ENCODE measurements at regions not wholly inside any gene's neighbourhood (a gene's known extent, or its start where the extent isn't known, plus 50 kb on each side); places are given as distances from the start of the nearest gene placed in this dataset.

DNA sequence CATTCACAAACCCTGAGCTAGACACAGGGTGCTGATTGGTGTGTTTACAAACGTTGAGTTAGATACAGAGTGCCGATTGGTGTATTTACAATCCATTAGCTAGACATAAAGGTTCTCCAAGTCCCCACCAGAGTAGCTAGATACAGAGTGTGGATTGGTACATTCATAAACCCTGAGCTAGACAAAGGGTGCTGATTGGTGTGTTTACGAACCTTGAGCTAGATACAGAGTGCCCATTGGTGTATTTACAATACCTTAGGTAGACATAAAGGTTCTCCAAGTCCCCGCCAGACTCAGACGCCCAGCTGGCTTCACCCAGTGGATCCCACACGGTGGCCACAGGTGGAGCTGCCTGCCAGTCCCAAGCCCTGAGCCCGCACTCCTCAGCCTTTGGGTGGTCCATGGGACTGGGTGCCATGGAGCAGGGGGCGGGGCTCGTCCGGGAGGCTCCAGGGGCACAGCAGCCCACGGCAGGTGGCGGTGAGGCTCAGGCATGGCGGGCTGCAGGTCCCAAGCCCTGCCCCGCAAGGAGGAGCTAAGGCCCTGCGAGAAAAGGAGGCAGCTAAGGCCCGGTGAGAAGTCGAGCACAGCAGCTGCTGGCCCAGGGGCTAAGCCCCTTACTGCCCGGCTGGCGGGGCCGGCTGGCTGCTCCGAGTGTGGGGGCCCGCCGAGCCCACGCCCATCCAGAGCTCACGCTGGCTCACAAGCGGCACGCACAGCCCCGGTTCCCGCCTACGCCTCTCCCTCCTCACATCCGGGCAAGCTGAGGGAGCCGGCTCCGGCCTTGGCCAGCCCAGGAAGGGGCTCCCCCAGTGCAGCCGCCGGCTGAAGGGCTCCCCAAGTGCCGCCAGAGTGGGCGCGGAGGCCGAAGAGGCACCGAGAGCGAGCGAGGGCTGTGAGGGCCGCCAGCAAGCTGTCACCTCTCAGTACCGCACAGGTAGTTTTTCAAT, 1039.2 kb upstream of the CDH9 start:
- no peak overlapping the region for H3K4me3 Mint-ChIP-seq
- Histone ChIP-seq H3K27ac (ENCODE audit: low read depth) (no peak overlapping the region), H3K27me3 (ENCODE audit: insufficient read depth) (no peaks in the 10 kb centered on the region), H3F3A (replicated peaks; ENCODE audit: low read depth) (no peaks in the 10 kb centered on the region), H3K36me3 (ENCODE audit: insufficient read depth) (no peaks in the 10 kb centered on the region), H3K4me1 (ENCODE audit: insufficient read depth) (no peaks in the 10 kb centered on the region), H3K4me2 (no peak overlapping the region), H3K9me2 (ENCODE audit: insufficient read depth) (0 out of 2 replicates have a peak, but pooled peaks cover 11% of the 10 kb centered on the region), H3K79me2 (replicated peaks; ENCODE audit: insufficient read depth) (no peaks in the 10 kb centered on the region), H3K4me3 (no peak overlapping the region), H2AFZ (no peak overlapping the region), H4K20me1 (replicated peaks; ENCODE audit: insufficient read depth) (no peaks in the 10 kb centered on the region)
- peaks cover 13% of the 10 kb centered on the region; the same call in 2 of the 3 replicates for H3K36me3 Mint-ChIP-seq (ENCODE audit: low read depth)
- ATAC-seq, result no peak
- no peak overlapping the region for H3K27ac Mint-ChIP-seq
- TF ChIP-seq, protein P1, sequence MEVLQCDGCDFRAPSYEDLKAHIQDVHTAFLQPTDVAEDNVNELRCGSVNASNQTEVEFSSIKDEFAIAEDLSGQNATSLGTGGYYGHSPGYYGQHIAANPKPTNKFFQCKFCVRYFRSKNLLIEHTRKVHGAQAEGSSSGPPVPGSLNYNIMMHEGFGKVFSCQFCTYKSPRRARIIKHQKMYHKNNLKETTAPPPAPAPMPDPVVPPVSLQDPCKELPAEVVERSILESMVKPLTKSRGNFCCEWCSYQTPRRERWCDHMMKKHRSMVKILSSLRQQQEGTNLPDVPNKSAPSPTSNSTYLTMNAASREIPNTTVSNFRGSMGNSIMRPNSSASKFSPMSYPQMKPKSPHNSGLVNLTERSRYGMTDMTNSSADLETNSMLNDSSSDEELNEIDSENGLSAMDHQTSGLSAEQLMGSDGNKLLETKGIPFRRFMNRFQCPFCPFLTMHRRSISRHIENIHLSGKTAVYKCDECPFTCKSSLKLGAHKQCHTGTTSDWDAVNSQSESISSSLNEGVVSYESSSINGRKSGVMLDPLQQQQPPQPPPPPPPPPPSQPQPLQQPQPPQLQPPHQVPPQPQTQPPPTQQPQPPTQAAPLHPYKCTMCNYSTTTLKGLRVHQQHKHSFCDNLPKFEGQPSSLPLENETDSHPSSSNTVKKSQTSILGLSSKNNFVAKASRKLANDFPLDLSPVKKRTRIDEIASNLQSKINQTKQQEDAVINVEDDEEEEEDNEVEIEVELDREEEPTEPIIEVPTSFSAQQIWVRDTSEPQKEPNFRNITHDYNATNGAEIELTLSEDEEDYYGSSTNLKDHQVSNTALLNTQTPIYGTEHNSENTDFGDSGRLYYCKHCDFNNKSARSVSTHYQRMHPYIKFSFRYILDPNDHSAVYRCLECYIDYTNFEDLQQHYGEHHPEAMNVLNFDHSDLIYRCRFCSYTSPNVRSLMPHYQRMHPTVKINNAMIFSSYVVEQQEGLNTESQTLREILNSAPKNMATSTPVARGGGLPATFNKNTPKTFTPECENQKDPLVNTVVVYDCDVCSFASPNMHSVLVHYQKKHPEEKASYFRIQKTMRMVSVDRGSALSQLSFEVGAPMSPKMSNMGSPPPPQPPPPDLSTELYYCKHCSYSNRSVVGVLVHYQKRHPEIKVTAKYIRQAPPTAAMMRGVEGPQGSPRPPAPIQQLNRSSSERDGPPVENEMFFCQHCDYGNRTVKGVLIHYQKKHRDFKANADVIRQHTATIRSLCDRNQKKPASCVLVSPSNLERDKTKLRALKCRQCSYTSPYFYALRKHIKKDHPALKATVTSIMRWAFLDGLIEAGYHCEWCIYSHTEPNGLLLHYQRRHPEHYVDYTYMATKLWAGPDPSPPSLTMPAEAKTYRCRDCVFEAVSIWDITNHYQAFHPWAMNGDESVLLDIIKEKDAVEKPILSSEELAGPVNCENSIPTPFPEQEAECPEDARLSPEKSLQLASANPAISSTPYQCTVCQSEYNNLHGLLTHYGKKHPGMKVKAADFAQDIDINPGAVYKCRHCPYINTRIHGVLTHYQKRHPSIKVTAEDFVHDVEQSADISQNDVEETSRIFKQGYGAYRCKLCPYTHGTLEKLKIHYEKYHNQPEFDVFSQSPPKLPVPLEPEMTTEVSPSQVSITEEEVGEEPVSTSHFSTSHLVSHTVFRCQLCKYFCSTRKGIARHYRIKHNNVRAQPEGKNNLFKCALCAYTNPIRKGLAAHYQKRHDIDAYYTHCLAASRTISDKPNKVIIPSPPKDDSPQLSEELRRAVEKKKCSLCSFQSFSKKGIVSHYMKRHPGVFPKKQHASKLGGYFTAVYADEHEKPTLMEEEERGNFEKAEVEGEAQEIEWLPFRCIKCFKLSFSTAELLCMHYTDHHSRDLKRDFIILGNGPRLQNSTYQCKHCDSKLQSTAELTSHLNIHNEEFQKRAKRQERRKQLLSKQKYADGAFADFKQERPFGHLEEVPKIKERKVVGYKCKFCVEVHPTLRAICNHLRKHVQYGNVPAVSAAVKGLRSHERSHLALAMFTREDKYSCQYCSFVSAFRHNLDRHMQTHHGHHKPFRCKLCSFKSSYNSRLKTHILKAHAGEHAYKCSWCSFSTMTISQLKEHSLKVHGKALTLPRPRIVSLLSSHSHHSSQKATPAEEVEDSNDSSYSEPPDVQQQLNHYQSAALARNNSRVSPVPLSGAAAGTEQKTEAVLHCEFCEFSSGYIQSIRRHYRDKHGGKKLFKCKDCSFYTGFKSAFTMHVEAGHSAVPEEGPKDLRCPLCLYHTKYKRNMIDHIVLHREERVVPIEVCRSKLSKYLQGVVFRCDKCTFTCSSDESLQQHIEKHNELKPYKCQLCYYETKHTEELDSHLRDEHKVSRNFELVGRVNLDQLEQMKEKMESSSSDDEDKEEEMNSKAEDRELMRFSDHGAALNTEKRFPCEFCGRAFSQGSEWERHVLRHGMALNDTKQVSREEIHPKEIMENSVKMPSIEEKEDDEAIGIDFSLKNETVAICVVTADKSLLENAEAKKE (CRISPR knock-in tag; IDR thresholded peaks at IDR 0.05), result no peak
- TF ChIP-seq EZH2 (IDR thresholded peaks at IDR 0.05; ENCODE audit: low read depth, unreplicated experiment) (no peak), EZH2phosphoT487 (IDR thresholded peaks at IDR 0.05; ENCODE audit: unreplicated experiment) (no peak), STAT1 (IDR thresholded peaks at IDR 0.05; ENCODE audit: unreplicated experiment) (no peak), CREB1 (CRISPR knock-in tag; IDR thresholded peaks at IDR 0.05; ENCODE audit: low read depth) (no peak), NANOG (IDR thresholded peaks at IDR 0.05; ENCODE audit: borderline replicate concordance) (no peak), ZNF331 (CRISPR knock-in tag; IDR thresholded peaks at IDR 0.05; ENCODE audit: low read depth) (no peak), JUNB (IDR thresholded peaks at IDR 0.05; ENCODE audit: unreplicated experiment) (no peak)
- H3K9me3 Mint-ChIP-seq, result peaks cover 12% of the 10 kb centered on the region
- H3K4me1 Mint-ChIP-seq, result no peaks in the 10 kb centered on the region
- H3K27me3 Mint-ChIP-seq (ENCODE audit: insufficient read depth, low read depth, poor library complexity), result no peaks in the 10 kb centered on the region
- no peak for DNase-seq (ENCODE audit: low spot score)

All from GM23338 (cell line).